ENCODE measurements at regions not wholly inside any gene's neighbourhood (a gene's known extent, or its start where the extent isn't known, plus 50 kb on each side); places are given as distances from the start of the nearest gene placed in this dataset.
"Not testable (repeated sequence)": the region's sequence is repeated elsewhere in the genome, so short reads cannot be mapped to it uniquely, and the experiment has no call there.

- DNase-seq (ENCODE audit: extremely low spot score) = no peak
- POLR2A ChIA-PET = no interaction called here
- TF ChIP-seq ELF4 (IDR thresholded peaks at IDR 0.05) = peak; percentile 53; the same call in 1 of the 2 replicates
- TF ChIP-seq FOXK2 (IDR thresholded peaks at IDR 0.05) = no peak
- TF ChIP-seq SUZ12 (IDR thresholded peaks at IDR 0.05) = no peak
- no peak for TF ChIP-seq CTBP1 (IDR thresholded peaks at IDR 0.05; ENCODE audit: borderline replicate concordance)
- no peak for TF ChIP-seq TARDBP (IDR thresholded peaks at IDR 0.05)
- TF ChIP-seq ARNT (IDR thresholded peaks at IDR 0.05) = no peak
- no peak for TF ChIP-seq BHLHE40 (IDR thresholded peaks at IDR 0.05; ENCODE audit: borderline replicate concordance)
- no peak for TF ChIP-seq LEF1 (IDR thresholded peaks at IDR 0.05; ENCODE audit: borderline replicate concordance)
- CTCF ChIA-PET = no interaction called here
Observed at GRCh38 chr6:146928503-146928902, 275.7 kb upstream of the STXBP5 start.

GRCh38 chr6:146931214-146931613, 273.0 kb upstream of the STXBP5 start:
- CTCF ChIA-PET = no interaction called here
- POLR2A ChIA-PET = interaction anchor here (1.1 kb wide), 1 partner anchor 11 kb away, joined by 3 read pairs; no protein-coding TSS in a partner anchor
- TF ChIP-seq FOXM1 (IDR thresholded peaks at IDR 0.05; ENCODE audit: borderline replicate concordance) (no peak), BHLHE40 (IDR thresholded peaks at IDR 0.05; ENCODE audit: borderline replicate concordance) (no peak), SUZ12 (IDR thresholded peaks at IDR 0.05) (no peak), FOXK2 (IDR thresholded peaks at IDR 0.05) (no peak), SP1 (IDR thresholded peaks at IDR 0.05) (no peak), TARDBP (IDR thresholded peaks at IDR 0.05) (no peak), CTBP1 (IDR thresholded peaks at IDR 0.05; ENCODE audit: borderline replicate concordance) (no peak), L3MBTL2 (conservative IDR thresholded peaks at IDR 0.05) (no peak), NFRKB (IDR thresholded peaks at IDR 0.05) (no peak), FOXA1 (IDR thresholded peaks at IDR 0.05) (no peak), ELF4 (IDR thresholded peaks at IDR 0.05) (no peak), LEF1 (IDR thresholded peaks at IDR 0.05; ENCODE audit: borderline replicate concordance) (no peak), ARNT (IDR thresholded peaks at IDR 0.05) (no peak), HDGF (IDR thresholded peaks at IDR 0.05; ENCODE audit: borderline replicate concordance) (no peak), ZNF384 (IDR thresholded peaks at IDR 0.05) (no peak)
- TF ChIP-seq, protein P1, sequence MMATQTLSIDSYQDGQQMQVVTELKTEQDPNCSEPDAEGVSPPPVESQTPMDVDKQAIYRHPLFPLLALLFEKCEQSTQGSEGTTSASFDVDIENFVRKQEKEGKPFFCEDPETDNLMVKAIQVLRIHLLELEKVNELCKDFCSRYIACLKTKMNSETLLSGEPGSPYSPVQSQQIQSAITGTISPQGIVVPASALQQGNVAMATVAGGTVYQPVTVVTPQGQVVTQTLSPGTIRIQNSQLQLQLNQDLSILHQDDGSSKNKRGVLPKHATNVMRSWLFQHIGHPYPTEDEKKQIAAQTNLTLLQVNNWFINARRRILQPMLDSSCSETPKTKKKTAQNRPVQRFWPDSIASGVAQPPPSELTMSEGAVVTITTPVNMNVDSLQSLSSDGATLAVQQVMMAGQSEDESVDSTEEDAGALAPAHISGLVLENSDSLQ (IDR thresholded peaks at IDR 0.05) = no peak
- no peak for DNase-seq (ENCODE audit: extremely low spot score)

DNA sequence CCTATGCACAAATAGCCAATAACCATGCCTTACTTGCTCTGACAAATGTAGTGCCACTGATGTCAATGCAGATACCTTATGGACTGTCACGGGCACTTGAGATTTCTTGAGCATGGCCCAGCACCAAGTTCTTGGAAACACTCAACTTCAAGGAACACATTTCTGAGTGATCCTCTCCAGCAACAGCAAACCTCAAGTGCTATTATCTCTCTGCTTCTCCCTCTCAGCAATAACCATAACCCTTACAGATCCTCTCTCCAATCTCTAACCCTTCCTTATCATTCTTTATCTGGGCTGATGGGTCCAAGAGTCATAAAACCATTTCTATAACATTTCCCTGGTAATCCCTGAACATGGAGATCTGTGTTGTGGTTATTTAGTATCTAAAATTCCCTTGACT, 266.9 kb upstream of the STXBP5 start:
- DNase-seq (ENCODE audit: extremely low spot score) = no peak
- TF ChIP-seq, protein P1 (IDR thresholded peaks at IDR 0.05) = no peak
- TF ChIP-seq SUZ12 (IDR thresholded peaks at IDR 0.05) (no peak), TARDBP (IDR thresholded peaks at IDR 0.05) (no peak), ELF4 (IDR thresholded peaks at IDR 0.05) (no peak), FOXA1 (IDR thresholded peaks at IDR 0.05) (no peak), ZNF384 (IDR thresholded peaks at IDR 0.05) (no peak), FOXM1 (IDR thresholded peaks at IDR 0.05; ENCODE audit: borderline replicate concordance) (no peak), LEF1 (IDR thresholded peaks at IDR 0.05; ENCODE audit: borderline replicate concordance) (no peak), BHLHE40 (IDR thresholded peaks at IDR 0.05; ENCODE audit: borderline replicate concordance) (no peak), ARNT (IDR thresholded peaks at IDR 0.05) (no peak), HDGF (IDR thresholded peaks at IDR 0.05; ENCODE audit: borderline replicate concordance) (no peak), SP1 (IDR thresholded peaks at IDR 0.05) (no peak), CTBP1 (IDR thresholded peaks at IDR 0.05; ENCODE audit: borderline replicate concordance) (no peak), FOXK2 (IDR thresholded peaks at IDR 0.05) (no peak), L3MBTL2 (conservative IDR thresholded peaks at IDR 0.05) (no peak), NFRKB (IDR thresholded peaks at IDR 0.05) (no peak)
- ChIA-PET POLR2A (no interaction called here), CTCF (no interaction called here)

- TF ChIP-seq ZNF384 (IDR thresholded peaks at IDR 0.05) (no peak), HDGF (IDR thresholded peaks at IDR 0.05; ENCODE audit: borderline replicate concordance) (no peak), FOXA1 (IDR thresholded peaks at IDR 0.05) (no peak), SUZ12 (IDR thresholded peaks at IDR 0.05) (no peak), ARNT (IDR thresholded peaks at IDR 0.05) (no peak), FOXK2 (IDR thresholded peaks at IDR 0.05) (no peak), NFRKB (IDR thresholded peaks at IDR 0.05) (no peak), FOXM1 (IDR thresholded peaks at IDR 0.05; ENCODE audit: borderline replicate concordance) (no peak), L3MBTL2 (conservative IDR thresholded peaks at IDR 0.05) (no peak), SP1 (IDR thresholded peaks at IDR 0.05) (no peak), BHLHE40 (IDR thresholded peaks at IDR 0.05; ENCODE audit: borderline replicate concordance) (no peak), CTBP1 (IDR thresholded peaks at IDR 0.05; ENCODE audit: borderline replicate concordance) (no peak), LEF1 (IDR thresholded peaks at IDR 0.05; ENCODE audit: borderline replicate concordance) (no peak), TARDBP (IDR thresholded peaks at IDR 0.05) (no peak), ELF4 (IDR thresholded peaks at IDR 0.05) (no peak)
- TF ChIP-seq, protein P1 (IDR thresholded peaks at IDR 0.05) = no peak
- ChIA-PET POLR2A (no interaction called here), CTCF (no interaction called here)
- no peak for DNase-seq (ENCODE audit: extremely low spot score)
Observed at GRCh38 chr6:146938266-146938665, 266.0 kb upstream of the STXBP5 start.

DNA sequence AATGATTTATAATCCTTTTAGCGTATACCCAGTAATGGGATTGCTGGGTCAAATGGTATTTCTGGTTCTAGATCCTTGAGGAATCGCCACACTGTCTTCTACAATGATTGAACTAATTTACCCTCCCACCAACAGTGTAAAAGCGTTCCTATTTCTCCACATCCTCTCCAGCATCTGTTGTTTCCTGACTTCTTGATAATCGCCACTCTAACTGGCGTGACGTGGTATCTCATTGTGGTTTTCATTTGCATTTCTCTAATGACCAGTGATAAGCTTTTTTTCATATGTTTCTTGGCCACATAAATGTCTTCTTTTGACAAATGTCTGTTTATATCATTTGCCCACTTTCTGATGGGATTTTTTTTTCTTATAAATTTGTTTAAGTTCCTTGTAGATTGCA, 264.8 kb upstream of the STXBP5 start:
- POLR2A ChIA-PET; DNase-seq (ENCODE audit: extremely low spot score); CTCF ChIA-PET: not testable (repeated sequence)

DNA sequence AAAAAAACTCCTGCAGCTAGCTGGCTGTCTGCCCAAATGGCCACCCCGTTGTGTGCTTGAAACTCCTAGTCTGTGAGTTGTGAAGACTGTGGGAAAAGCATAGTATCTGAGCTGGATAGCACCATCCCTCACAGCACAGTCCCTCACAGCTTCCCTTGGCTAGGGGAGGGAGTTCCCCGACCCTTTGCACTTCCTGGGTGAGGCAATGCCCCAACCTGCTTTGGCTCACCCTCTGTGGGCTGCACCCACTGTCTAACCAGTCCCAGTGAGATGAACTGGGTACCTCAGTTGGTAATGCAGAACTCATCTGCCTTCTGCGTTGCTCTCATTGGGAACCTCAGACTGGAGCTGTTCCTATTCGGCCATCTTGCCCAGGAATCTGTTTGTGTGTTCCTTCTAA, 260.6 kb upstream of the STXBP5 start:
- ChIA-PET CTCF (no interaction called here), POLR2A (no interaction called here)
- DNase-seq (ENCODE audit: extremely low spot score) = no peak
- TF ChIP-seq ELF4 (IDR thresholded peaks at IDR 0.05) (no peak), L3MBTL2 (conservative IDR thresholded peaks at IDR 0.05) (no peak), HDGF (IDR thresholded peaks at IDR 0.05; ENCODE audit: borderline replicate concordance) (no peak), CTBP1 (IDR thresholded peaks at IDR 0.05; ENCODE audit: borderline replicate concordance) (no peak), LEF1 (IDR thresholded peaks at IDR 0.05; ENCODE audit: borderline replicate concordance) (no peak), TARDBP (IDR thresholded peaks at IDR 0.05) (no peak), FOXM1 (IDR thresholded peaks at IDR 0.05; ENCODE audit: borderline replicate concordance) (no peak), FOXA1 (IDR thresholded peaks at IDR 0.05) (no peak), SUZ12 (IDR thresholded peaks at IDR 0.05) (no peak), FOXK2 (IDR thresholded peaks at IDR 0.05) (no peak), SP1 (IDR thresholded peaks at IDR 0.05) (no peak), ZNF384 (IDR thresholded peaks at IDR 0.05) (no peak), ARNT (IDR thresholded peaks at IDR 0.05) (no peak), BHLHE40 (IDR thresholded peaks at IDR 0.05; ENCODE audit: borderline replicate concordance) (no peak), NFRKB (IDR thresholded peaks at IDR 0.05) (no peak)
- TF ChIP-seq, protein P1 (IDR thresholded peaks at IDR 0.05) = no peak

Measured in HEK293T (cell line).